ENCODE measurements at regions not wholly inside any gene's neighbourhood (a gene's known extent, or its start where the extent isn't known, plus 50 kb on each side); places are given as distances from the start of the nearest gene placed in this dataset.

GRCh38 chr13:40271931-40272775, 394.3 kb downstream of the FOXO1 start:
- no peak for DNase-seq

GRCh38 chr13:40272776-40273139, 393.7 kb downstream of the FOXO1 start:
- DNase-seq = no peak

- no peak for DNase-seq
Observed at GRCh38 chr13:40273253-40274025, 393.0 kb downstream of the FOXO1 start.

GRCh38 chr13:40274103-40274502, 392.3 kb downstream of the FOXO1 start:
- no peak for DNase-seq

GRCh38 chr13:40275155-40275554, 391.3 kb downstream of the FOXO1 start:
- no peak for DNase-seq

GRCh38 chr13:40275636-40276035, 390.8 kb downstream of the FOXO1 start:
- no peak for DNase-seq

- DNase-seq = no peak
Observed at GRCh38 chr13:40283666-40284065, 382.8 kb downstream of the FOXO1 start.

- DNase-seq = no peak
Observed at GRCh38 chr13:40285634-40286033, 380.8 kb downstream of the FOXO1 start.

- no peak for DNase-seq
Observed at GRCh38 chr13:40287428-40287827, 379.0 kb downstream of the FOXO1 start.

- no peak for DNase-seq
Observed at GRCh38 chr13:40288259-40288658, 378.2 kb downstream of the FOXO1 start.

- no peak for DNase-seq
Observed at GRCh38 chr13:40290758-40291157, 375.7 kb downstream of the FOXO1 start.

- DNase-seq = no peak
Observed at GRCh38 chr13:40292108-40292507, 374.3 kb downstream of the FOXO1 start.

GRCh38 chr13:40292536-40292935, 373.9 kb downstream of the FOXO1 start:
- DNase-seq = no peak

- no peak for DNase-seq
Observed at GRCh38 chr13:40302351-40302750, 364.1 kb downstream of the FOXO1 start.

- no peak for DNase-seq
Observed at GRCh38 chr13:40304391-40304790, 362.1 kb downstream of the FOXO1 start.

- no peak for DNase-seq
Observed at GRCh38 chr13:40306817-40307216, 359.6 kb downstream of the FOXO1 start.

- no peak for DNase-seq
Observed at GRCh38 chr13:40309881-40310280, 356.6 kb downstream of the FOXO1 start.

GRCh38 chr13:40311356-40312101, 354.9 kb downstream of the FOXO1 start:
- no peak for DNase-seq

- DNase-seq = no peak
Observed at GRCh38 chr13:40313269-40314200, 352.9 kb downstream of the FOXO1 start.

GRCh38 chr13:40315416-40316064, 350.9 kb downstream of the FOXO1 start:
- no peak for DNase-seq

GRCh38 chr13:40316301-40316700, 350.1 kb downstream of the FOXO1 start:
- DNase-seq = no peak

GRCh38 chr13:40317980-40318327, 348.5 kb downstream of the FOXO1 start:
- DNase-seq = peak; percentile 70 to 81

Measured in NCI-H526 (cell line).